Muscle of arm (tissue), 1 donor: ENCODE measurements at regions not wholly inside any gene's neighbourhood (a gene's known extent, or its start where the extent isn't known, plus 50 kb on each side); places are given as distances from the start of the nearest gene placed in this dataset.
"Not testable (repeated sequence)": the region's sequence is repeated elsewhere in the genome, so short reads cannot be mapped to it uniquely, and the experiment has no call there.

Source experiments
- DNase-seq: peaks from one replicate; pipeline ENCODE4 v3.0.0-alpha.2; 2013

- DNase-seq = no peak
Observed at GRCh38 chrX:63285375-63285774, 65.8 kb downstream of the SPIN4 start.

- no peak for DNase-seq
Observed at GRCh38 chrX:63284659-63285058, 66.5 kb downstream of the SPIN4 start.

GRCh38 chrX:63283348-63283747 lies 67.8 kb downstream of the SPIN4 start:
- no peak for DNase-seq

- DNase-seq = no peak
Observed at GRCh38 chrX:63282828-63283227, 68.3 kb downstream of the SPIN4 start.

GRCh38 chrX:63282077-63282476 lies 69.1 kb downstream of the SPIN4 start:
- DNase-seq = no peak

GRCh38 chrX:63281465-63281864 lies 69.7 kb downstream of the SPIN4 start:
- no peak for DNase-seq

GRCh38 chrX:63277394-63277793 lies 73.7 kb downstream of the SPIN4 start:
- DNase-seq = not testable (repeated sequence)

GRCh38 chrX:63275127-63275526 lies 76.0 kb downstream of the SPIN4 start:
- DNase-seq = no peak

- no peak for DNase-seq
Observed at GRCh38 chrX:63270873-63271272, 80.3 kb downstream of the SPIN4 start.

- no peak for DNase-seq
Observed at GRCh38 chrX:63258144-63258543, 93.0 kb downstream of the SPIN4 start.

GRCh38 chrX:63250253-63250868 lies 100.8 kb downstream of the SPIN4 start:
- peak; percentile 76 for DNase-seq

- not testable (repeated sequence) for DNase-seq
Observed at GRCh38 chrX:63242689-63243088, 108.4 kb downstream of the SPIN4 start.

- DNase-seq = not testable (repeated sequence)
Observed at GRCh38 chrX:63235963-63236362, 115.2 kb downstream of the SPIN4 start.

- not testable (repeated sequence) for DNase-seq
Observed at GRCh38 chrX:63233013-63233412, 118.1 kb downstream of the SPIN4 start.

- DNase-seq = not testable (repeated sequence)
Observed at GRCh38 chrX:63218202-63218601, 132.9 kb downstream of the SPIN4 start.

GRCh38 chrX:63217549-63217948 lies 133.6 kb downstream of the SPIN4 start:
- not testable (repeated sequence) for DNase-seq

GRCh38 chrX:63209645-63210044 lies 141.5 kb downstream of the SPIN4 start:
- DNase-seq = not testable (repeated sequence)

GRCh38 chrX:63209128-63209527 lies 142.0 kb downstream of the SPIN4 start:
- not testable (repeated sequence) for DNase-seq

- not testable (repeated sequence) for DNase-seq
Observed at GRCh38 chrX:63204266-63205074, 146.7 kb downstream of the SPIN4 start.

- DNase-seq = not testable (repeated sequence)
Observed at GRCh38 chrX:63201987-63202386, 149.1 kb downstream of the SPIN4 start.

GRCh38 chrX:63198693-63199092 lies 152.4 kb downstream of the SPIN4 start:
- DNase-seq = not testable (repeated sequence)

- DNase-seq = not testable (repeated sequence)
Observed at GRCh38 chrX:63192366-63193041, 158.6 kb downstream of the SPIN4 start.

GRCh38 chrX:63186137-63186536 lies 165.0 kb downstream of the SPIN4 start:
- no peak for DNase-seq
